AG04449 (cell line): ENCODE measurements at regions not wholly inside any gene's neighbourhood (a gene's known extent, or its start where the extent isn't known, plus 50 kb on each side); places are given as distances from the start of the nearest gene placed in this dataset.

Experiments used
- CTCF ChIA-PET: fragments of 350-600 bp; formaldehyde crosslinking; extraction: SDS; loops from one replicate; lab custom pipeline; 2021; ENCODE audit warnings: antibody characterized with exemption; lab: Yijun Ruan, JAX
- POLR2A ChIA-PET: fragments of 400-600, 350-600 bp; formaldehyde crosslinking; extraction: SDS; loops from one replicate; lab custom pipeline; 2020; ENCODE audit warnings: antibody characterized with exemption, inconsistent platforms; lab: Yijun Ruan, JAX
- DNase-seq: peaks from one replicate; pipeline ENCODE4 v3.0.0-alpha.2; 2010; ENCODE audit warnings: low read depth, low spot score
- H3K4me3 ChIP-seq: 2 replicates; pipeline ENCODE4 v1.5.1; 2011; ENCODE audit warnings: low read depth, mild to moderate bottlenecking, control low read depth, low read length
- TF ChIP-seq, protein P1 (sequence below): IDR thresholded peaks from one replicate; pipeline ENCODE4 v1.5.1; 2011; ENCODE audit warnings: mild to moderate bottlenecking, moderate library complexity, low read length, control low read depth, inconsistent platforms; ENCODE audit not compliant: insufficient read depth; ENCODE audit errors: missing control alignments

- ChIA-PET POLR2A (no interaction called here), CTCF (no interaction called here)
- DNase-seq = no peak
- TF ChIP-seq, protein P1, sequence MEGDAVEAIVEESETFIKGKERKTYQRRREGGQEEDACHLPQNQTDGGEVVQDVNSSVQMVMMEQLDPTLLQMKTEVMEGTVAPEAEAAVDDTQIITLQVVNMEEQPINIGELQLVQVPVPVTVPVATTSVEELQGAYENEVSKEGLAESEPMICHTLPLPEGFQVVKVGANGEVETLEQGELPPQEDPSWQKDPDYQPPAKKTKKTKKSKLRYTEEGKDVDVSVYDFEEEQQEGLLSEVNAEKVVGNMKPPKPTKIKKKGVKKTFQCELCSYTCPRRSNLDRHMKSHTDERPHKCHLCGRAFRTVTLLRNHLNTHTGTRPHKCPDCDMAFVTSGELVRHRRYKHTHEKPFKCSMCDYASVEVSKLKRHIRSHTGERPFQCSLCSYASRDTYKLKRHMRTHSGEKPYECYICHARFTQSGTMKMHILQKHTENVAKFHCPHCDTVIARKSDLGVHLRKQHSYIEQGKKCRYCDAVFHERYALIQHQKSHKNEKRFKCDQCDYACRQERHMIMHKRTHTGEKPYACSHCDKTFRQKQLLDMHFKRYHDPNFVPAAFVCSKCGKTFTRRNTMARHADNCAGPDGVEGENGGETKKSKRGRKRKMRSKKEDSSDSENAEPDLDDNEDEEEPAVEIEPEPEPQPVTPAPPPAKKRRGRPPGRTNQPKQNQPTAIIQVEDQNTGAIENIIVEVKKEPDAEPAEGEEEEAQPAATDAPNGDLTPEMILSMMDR = no peak
- no peak overlapping the region for H3K4me3 ChIP-seq
These were observed 162.8 kb downstream of the TBXT start for GRCh38 chr6:166004876-166005275.

DNA sequence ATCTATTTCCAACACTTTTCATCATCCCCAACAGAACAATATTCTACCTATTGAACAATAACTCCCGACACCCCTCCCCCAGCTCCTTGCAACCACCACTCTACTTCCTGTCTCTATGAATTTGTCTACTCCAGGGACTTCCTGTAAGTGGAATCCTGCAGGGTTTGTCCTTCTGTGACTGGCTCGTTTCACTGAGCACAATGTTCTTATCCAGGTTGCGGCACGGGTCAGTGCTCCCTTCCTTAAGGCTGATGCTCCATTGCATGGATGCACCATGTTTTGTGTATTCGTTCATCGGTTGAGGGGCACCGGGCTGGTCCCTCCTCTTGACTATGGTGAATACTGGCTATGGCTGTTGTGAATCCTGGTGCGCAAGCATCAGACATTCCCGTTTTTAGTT is 163.2 kb downstream of the TBXT start:
- DNase-seq = no peak
- POLR2A ChIA-PET = no interaction called here
- TF ChIP-seq, protein P1 = no peak
- CTCF ChIA-PET = no interaction called here
- no peak overlapping the region for H3K4me3 ChIP-seq

- DNase-seq = no peak
- ChIA-PET CTCF (no interaction called here), POLR2A (no interaction called here)
- TF ChIP-seq, protein P1 = no peak
- H3K4me3 ChIP-seq = no peak overlapping the region
These were observed 164.1 kb downstream of the TBXT start for GRCh38 chr6:166003569-166003968.

GRCh38 chr6:166001359-166001758 is 166.3 kb downstream of the TBXT start:
- CTCF ChIA-PET = no interaction called here
- no peak overlapping the region for H3K4me3 ChIP-seq
- POLR2A ChIA-PET = no interaction called here
- no peak for DNase-seq
- TF ChIP-seq, protein P1 = no peak

DNA sequence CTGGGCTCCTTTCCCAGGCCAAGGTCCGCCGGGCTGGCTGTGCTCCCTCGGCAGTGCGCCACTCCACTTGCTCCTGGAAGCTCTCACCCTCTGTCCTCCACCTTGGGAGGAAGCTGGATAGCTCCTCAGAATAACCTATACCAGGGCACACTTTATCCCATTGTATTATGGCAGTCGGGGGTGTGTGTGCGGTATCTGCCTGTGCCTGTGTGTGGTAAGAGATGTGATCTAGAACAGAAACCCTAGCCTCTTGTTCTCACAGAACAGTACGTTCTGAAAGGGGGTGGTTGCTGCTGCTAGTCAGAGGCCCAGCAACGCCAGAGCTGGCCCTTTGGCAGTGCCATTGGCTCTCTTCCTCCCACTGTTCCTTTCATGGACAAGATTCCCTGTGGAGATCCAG is 168.4 kb downstream of the TBXT start:
- DNase-seq = no peak
- ChIA-PET POLR2A (no interaction called here), CTCF (interaction anchor here (0.8 to 1.2 kb wide), 2 partner anchors 98 to 107 kb away, joined by 3 read pairs; no protein-coding TSS in a partner anchor)
- TF ChIP-seq, protein P1 = no peak
- H3K4me3 ChIP-seq = no peak overlapping the region

GRCh38 chr6:165998072-165998471 is 169.6 kb downstream of the TBXT start:
- POLR2A ChIA-PET = no interaction called here
- no peak for DNase-seq
- H3K4me3 ChIP-seq = no peak overlapping the region
- TF ChIP-seq, protein P1 = no peak
- CTCF ChIA-PET = no interaction called here
